ENCODE measurements at regions not wholly inside any gene's neighbourhood (a gene's known extent, or its start where the extent isn't known, plus 50 kb on each side); places are given as distances from the start of the nearest gene placed in this dataset.
A peak's percentile ranks its signal among the peaks of the same experiment; 100 is the strongest.

DNA sequence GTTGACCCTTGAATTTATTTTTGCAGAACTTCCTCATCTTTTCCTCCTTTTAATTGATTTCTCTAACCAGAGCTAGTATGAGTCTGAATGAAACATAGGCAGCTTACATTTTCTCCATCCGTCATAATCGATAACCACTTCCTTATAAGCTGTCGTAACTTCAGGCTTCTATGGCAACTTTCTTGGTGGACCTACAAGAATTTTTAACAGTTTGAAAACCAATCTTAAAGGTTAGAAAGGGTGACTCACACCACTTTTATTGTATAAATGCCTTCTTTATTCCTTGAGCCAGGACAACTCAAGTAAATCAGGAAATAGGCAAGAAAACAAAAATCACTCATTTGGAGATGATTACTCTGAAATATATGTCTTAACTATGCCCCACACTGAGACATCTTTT lies 105.7 kb upstream of the KL start:
- no peak for DNase-seq

DNA sequence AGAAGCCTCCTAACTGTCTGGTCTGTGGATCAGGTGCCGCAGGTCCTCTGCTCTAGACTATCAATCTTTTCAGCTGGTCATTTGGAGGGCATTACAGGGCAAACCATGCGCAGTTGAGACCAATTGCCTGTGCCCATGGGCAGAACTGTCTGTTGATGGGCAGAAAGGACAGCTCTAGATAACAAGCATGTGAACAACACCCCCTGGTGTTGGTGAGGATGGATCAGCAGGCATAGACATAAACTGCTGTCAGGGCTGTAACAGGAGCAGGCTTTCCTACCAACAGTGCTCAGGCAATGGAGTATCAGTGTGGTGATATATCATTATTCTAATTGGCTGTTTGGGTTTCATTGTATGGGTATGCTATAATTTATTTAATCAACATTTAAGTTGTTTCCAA lies 104.7 kb upstream of the KL start:
- DNase-seq: no peak

GRCh38 chr13:32914686-32915085 lies 101.5 kb upstream of the KL start:
- no peak for DNase-seq

GRCh38 chr13:32917504-32917903 lies 98.7 kb upstream of the KL start:
- DNase-seq: no peak

- no peak for DNase-seq
Measured at GRCh38 chr13:32923725-32924124, 92.5 kb upstream of the KL start.

DNA sequence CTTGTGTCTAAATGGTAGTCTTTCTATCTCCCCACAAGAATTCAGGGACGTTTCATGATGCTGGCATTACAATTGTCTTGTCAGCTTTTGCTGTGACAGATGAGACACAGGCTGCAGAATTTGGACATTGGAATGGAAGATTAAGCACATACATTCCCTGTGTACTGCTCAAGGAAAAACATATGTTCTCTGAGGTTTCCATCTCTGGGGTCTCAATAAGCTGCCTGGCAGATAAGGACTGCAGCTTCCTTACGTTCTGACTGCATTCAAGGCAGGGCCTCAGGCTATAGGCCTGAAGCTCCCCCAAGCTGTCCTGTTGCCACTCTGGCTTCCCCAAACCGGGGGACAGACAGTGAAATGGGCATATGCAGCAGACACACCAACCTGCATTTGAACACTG lies 91.3 kb upstream of the KL start:
- no peak for DNase-seq

DNA sequence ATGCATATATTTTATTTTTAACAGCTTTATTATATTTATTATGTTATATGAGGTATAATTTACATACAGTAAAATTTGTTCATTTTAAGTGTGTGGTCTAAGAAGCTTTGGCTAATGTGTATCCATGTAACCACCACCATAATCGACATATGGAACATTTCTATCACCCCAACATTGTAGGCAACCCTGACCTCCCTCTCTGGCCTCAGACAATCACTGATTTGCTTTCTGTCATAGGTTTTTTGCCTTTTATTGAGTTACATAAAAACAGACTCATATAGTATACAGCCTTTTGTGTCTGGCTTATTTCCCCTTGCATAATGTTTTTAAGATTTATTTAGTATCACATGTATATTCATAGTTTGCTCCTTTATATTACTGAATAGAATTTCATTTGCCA lies 90.7 kb upstream of the KL start:
- no peak for DNase-seq

- no peak for DNase-seq
Measured at GRCh38 chr13:32932376-32932775, 83.8 kb upstream of the KL start.

DNA sequence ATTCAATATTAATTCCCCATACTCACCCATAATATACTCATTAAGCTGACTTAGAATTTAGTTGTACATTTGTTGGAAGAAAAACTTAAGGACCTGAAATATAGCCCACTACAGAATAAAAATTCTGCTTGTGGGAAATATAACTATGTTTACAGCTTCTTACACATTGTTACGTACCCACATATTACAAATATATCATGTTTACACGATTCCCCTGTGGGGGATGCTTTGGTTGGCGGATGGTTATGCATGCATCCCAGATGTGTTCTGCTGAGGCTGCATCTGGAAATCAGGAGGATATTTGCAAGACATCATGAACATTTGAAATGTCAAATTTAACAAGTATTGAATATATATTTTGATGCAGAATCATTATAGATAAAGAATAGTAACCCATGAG lies 79.5 kb upstream of the KL start:
- DNase-seq: no peak

DNA sequence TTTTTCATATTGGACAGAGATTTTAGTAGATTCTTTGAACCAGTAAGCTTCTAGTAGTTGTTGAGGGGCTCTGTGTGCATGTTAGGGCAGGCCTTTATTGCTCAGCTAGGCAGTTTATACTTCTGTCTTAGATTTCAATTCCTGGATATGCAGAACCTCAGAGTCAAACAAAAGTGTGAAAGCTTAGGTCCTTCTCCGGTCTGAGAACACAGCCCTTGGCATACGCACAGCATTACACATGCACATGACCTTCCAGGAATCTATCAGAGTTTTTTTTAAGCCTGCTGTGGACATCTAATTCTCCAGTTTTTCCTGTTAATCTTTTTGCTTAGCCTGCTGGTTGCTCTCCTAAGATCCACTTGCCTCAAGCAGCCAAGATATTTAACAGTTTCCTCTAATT lies 77.9 kb upstream of the KL start:
- no peak for DNase-seq

DNA sequence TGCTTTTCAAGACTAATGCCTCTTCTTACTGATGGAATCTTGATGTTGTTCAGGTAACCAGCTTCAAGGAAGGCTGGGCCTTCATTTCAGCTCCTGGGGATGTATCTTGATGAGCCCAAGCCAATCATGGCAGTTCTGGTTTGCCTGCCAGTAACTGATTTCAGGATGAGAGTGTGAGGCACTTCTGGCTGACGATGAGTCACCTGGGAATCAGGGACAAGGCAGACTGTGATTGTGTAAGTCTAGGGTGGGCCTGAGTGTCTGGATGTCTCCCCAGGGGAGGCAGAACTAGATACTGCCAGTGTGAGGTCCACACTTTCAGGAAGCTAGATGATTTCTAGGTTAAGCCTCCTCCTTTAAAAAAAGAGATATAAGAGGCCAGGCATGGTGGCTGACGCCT lies 77.3 kb upstream of the KL start:
- DNase-seq: no peak

DNA sequence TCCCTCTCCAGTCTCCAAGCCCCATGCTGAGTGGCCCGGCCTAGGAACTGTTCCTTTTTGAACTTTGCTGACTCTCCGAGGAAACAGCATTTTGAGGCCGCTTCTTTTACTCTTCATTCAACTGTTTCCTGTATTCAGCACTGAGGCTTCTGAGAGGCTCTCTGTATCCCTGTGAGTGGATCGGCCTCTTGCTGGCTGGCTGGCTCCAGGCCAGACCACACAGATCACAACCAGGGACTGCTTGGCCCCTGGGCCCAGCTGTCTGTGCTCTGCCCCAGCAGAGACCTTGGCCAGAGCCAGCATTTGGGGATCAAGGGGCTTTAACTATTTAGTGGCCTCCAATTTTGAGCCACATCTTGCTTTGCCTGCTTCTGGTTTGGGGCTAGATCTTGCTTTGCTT lies 75.6 kb upstream of the KL start:
- DNase-seq: peak; percentile 29

DNA sequence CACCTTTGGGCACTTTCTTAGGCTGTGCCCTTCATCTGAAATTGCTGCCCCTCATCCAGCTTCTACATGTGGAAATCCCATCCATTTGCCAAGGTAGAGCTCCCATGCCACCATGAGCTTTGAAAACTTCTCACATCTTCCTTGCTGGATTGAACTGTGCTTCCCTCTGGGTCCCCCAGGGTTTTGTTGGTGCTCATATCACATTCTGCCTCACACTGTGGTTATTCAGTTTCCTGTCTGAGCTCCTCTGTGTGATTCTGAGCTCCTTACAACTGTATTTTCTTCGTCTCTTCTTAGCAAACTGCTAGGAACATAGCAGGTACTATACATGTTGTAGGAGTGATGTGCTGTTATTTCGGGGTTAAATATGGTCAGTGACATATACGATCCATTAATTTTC lies 74.9 kb upstream of the KL start:
- DNase-seq: no peak

- no peak for DNase-seq
Measured at GRCh38 chr13:32946558-32946957, 69.7 kb upstream of the KL start.

DNA sequence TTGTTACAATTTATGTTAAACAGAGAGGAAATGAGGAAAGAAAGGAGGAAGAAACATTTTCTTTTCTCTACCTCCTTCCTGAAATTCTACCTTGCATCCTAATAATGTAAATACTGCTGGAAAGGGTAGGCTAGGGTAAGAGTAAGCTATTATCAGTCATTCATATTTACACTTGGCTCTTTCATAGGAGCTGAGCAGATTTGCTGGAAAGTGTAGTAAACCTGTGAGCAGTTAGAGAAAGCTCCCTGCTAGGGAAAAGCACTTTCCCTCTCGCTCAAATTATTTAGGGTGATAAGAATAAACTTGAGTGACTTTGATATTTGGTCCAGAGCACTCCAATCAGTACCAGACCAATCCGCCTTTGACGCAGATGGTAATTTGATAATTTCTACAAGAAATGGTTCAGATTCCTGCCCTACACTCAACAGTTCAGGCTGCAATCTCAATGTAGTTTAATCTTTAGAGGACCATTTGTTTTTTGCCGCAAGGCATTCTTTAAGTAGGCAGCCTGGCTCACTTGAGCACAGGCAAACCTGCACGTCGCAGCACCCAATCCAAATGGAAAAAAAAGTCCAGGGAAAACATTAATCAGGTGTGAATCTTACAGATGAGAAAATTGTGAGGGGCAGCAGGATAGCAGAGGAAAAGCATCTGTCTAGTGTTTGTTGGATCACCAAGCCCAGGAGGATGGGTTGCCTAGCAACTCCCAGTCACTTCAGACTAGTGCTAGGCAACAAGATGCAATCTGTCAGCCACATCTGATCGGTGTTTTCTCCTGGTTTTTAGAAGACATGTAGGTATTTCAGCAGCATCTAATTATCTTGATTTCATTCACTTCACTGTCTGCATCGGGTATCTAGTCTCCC lies 68.6 kb upstream of the KL start:
- DNase-seq: no peak

DNA sequence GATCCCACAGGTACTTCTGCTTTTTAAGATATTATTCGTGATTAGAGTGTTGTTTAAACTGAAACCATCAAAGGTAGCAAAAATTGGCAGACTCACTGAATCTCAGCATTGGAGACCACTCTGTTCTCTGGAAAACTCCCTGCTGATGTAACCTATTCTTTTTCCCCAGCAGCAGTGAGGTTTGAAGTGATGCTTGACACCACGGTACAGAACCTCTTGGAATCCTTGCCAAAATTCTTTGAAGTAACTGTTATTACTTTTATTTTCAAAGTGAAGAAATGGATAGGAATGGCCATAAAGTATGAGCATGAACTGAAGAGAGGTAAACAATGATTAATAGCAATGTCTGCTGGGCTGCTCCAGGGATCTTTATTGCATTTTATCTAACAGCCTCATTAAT lies 66.4 kb upstream of the KL start:
- DNase-seq: no peak

- no peak for DNase-seq
Measured at GRCh38 chr13:32951580-32951979, 64.6 kb upstream of the KL start.

GRCh38 chr13:32955881-32956594 lies 60.2 kb upstream of the KL start:
- DNase-seq: peak; percentile 17

GRCh38 chr13:32956595-32956933 lies 59.7 kb upstream of the KL start:
- DNase-seq: peak; percentile 26

GRCh38 chr13:32960626-32961025 lies 55.6 kb upstream of the KL start:
- DNase-seq: no peak

DNA sequence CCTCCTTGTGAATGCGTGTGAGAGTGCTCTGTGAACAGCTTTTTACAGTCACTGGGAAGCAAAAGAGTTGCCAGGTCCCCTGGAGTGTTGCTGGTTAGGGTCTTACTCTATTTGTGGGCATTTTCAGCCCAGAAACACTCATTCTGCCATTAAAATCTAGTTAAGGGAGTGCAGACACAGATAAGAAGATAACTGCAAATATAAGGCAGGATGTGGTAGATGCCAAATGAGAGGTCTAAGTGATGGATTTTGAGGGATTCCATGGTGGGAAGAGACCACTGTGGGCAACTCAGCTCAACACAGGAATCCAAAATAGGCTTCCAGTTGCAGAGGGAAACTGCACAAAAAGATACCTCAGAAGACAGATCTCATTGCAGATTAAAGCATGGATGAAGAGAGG lies 54.5 kb upstream of the KL start:
- no peak for DNase-seq

- DNase-seq: no peak
Measured at GRCh38 chr13:32962342-32962741, 53.9 kb upstream of the KL start.

DNA sequence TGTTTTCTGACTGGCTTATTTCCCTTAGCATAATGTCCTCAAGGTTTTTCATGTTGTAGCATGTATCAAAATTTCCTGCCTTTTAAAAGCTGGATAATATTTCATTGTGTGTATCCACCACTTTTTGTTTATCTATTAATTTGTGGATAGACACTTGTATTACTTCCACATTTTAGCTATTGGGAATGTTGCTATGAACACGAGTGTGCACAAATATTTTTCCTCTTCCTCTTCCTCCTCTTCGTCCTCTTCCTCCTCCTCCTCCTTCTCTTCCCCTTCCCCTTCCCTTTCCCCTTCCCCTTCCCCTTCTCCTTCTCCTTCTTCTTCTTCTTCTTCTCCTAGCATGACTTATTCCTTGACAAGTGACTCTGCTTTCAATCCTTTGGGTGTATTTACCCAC lies 51.2 kb upstream of the KL start:
- no peak for DNase-seq
